H1 (cell line): ENCODE measurements at regions not wholly inside any gene's neighbourhood (a gene's known extent, or its start where the extent isn't known, plus 50 kb on each side); places are given as distances from the start of the nearest gene placed in this dataset.

Experiments
- CHD7 ChIP-seq: fragments of 300-600 bp; sonication (generic); IDR thresholded peaks from 2 replicates; pipeline ENCODE4 v1.7.1; 2012; ENCODE audit warnings: low read length, moderate library complexity, mild to moderate bottlenecking, inconsistent platforms; ENCODE audit not compliant: insufficient replicate concordance

DNA sequence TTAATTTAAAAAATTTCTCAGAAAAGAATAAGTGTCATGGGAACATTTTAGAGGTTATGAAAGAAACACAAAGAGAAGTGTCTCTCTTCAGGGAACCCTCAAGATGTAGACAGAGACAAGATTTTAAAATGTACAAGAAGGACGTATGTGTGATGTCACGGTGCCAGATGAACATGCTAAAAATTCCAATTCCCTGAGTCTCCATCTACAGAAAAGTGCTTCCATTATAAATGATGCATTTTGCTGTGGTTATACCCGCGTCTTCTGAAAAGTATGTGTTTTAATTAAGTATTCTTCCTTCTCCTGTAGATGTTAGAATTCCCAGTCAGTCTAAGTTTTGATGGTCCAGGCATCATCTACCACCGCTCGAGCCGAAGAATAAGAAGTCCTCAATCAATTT is 489.1 kb downstream of the PREX1 start (continued):
- TF ChIP-seq CHD7 = no peak
- TF ChIP-seq, all 59 proteins: peak for 0
